ENCODE measurements at regions not wholly inside any gene's neighbourhood (a gene's known extent, or its start where the extent isn't known, plus 50 kb on each side); places are given as distances from the start of the nearest gene placed in this dataset.
A peak's percentile ranks its signal among the peaks of the same experiment; 100 is the strongest.
"Not testable (repeated sequence)": the region's sequence is repeated elsewhere in the genome, so short reads cannot be mapped to it uniquely, and the experiment has no call there.

- no peak for DNase-seq
Observed at GRCh38 chr1:184851822-184852746, 97.4 kb upstream of the EDEM3 start.

GRCh38 chr1:184843732-184844495, 89.3 kb upstream of the EDEM3 start:
- peak; percentile 56 to 77 for DNase-seq

GRCh38 chr1:184840596-184840995, 85.9 kb upstream of the EDEM3 start:
- peak; percentile 33 to 82 for DNase-seq

GRCh38 chr1:184838504-184838951, 83.9 kb upstream of the EDEM3 start:
- DNase-seq, result no peak

GRCh38 chr1:184836934-184837895, 82.6 kb upstream of the EDEM3 start:
- DNase-seq, result no peak

- no peak for DNase-seq
Observed at GRCh38 chr1:184836141-184836540, 81.5 kb upstream of the EDEM3 start.

GRCh38 chr1:184833994-184834393, 79.3 kb upstream of the EDEM3 start:
- not testable (repeated sequence) for DNase-seq

- no peak for DNase-seq
Observed at GRCh38 chr1:184832517-184832916, 77.9 kb upstream of the EDEM3 start.

- not testable (repeated sequence) for DNase-seq
Observed at GRCh38 chr1:184829496-184829895, 74.8 kb upstream of the EDEM3 start.

- no peak for DNase-seq
Observed at GRCh38 chr1:184828369-184828717, 73.7 kb upstream of the EDEM3 start.

- DNase-seq, result no peak
Observed at GRCh38 chr1:184827600-184828368, 73.1 kb upstream of the EDEM3 start.

GRCh38 chr1:184826001-184826400, 71.3 kb upstream of the EDEM3 start:
- DNase-seq, result no peak

GRCh38 chr1:184825571-184825970, 70.9 kb upstream of the EDEM3 start:
- DNase-seq, result no peak

- no peak for DNase-seq
Observed at GRCh38 chr1:184824691-184825323, 70.1 kb upstream of the EDEM3 start.

GRCh38 chr1:184823080-184823479, 68.4 kb upstream of the EDEM3 start:
- DNase-seq, result no peak

- DNase-seq, result no peak
Observed at GRCh38 chr1:184822267-184822666, 67.6 kb upstream of the EDEM3 start.

GRCh38 chr1:184821658-184822057, 67.0 kb upstream of the EDEM3 start:
- DNase-seq, result no peak

- DNase-seq, result no peak
Observed at GRCh38 chr1:184820956-184821355, 66.3 kb upstream of the EDEM3 start.

- no peak for DNase-seq
Observed at GRCh38 chr1:184820218-184820750, 65.6 kb upstream of the EDEM3 start.

GRCh38 chr1:184818646-184819045, 64.0 kb upstream of the EDEM3 start:
- no peak for DNase-seq

GRCh38 chr1:184817003-184817402, 62.3 kb upstream of the EDEM3 start:
- DNase-seq, result not testable (repeated sequence)

Data from CD4-positive, alpha-beta T cell treated with Interferon alpha-2 for 1 hour (primary cell).